ENCODE measurements at regions not wholly inside any gene's neighbourhood (a gene's known extent, or its start where the extent isn't known, plus 50 kb on each side); places are given as distances from the start of the nearest gene placed in this dataset.

DNA sequence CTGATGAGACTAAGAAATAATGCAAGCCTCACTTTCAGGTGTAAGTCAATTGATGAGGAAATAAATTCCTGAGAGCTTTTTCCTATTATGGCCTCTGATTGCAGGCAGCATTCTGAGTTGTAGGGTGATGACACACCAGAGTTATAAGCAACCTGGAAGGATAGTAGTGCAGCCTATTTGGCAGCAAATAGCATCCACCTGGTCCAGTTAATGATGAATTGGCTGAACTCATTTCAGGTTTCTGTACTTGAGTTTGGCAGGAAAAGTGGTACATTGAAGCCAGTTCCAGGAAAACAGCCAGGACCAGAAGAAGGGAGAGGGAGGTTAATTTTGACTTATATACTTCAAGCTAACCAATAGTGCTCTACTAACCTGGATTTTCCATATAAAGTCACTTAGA, 316.8 kb downstream of the NAF1 start:
- intact Hi-C loops (cut with DNase I): no loop called here
- TF ChIP-seq POLR2A (IDR thresholded peaks at IDR 0.05): no peak
- no peak for TF ChIP-seq POLR2AphosphoS5 (IDR thresholded peaks at IDR 0.05)
- TF ChIP-seq CTCF (IDR thresholded peaks at IDR 0.05): no peak
- TF ChIP-seq EP300 (IDR thresholded peaks at IDR 0.05): no peak
- no peak overlapping the region for H3K27ac ChIP-seq
- peaks cover 0 to 13% (median 0%) of the 10 kb centered on the region in 4 donors for H3K4me1 ChIP-seq
- DNase-seq: no peak
- H3K9me3 ChIP-seq: no peaks in the 10 kb centered on the region
- H3K36me3 ChIP-seq: no peaks in the 10 kb centered on the region
- H3K4me3 ChIP-seq: no peak overlapping the region
- no peaks in the 10 kb centered on the region for H3K27me3 ChIP-seq

GRCh38 chr4:162847945-162848549, 318.6 kb downstream of the NAF1 start:
- intact Hi-C loops (cut with DNase I): no loop called here
- Histone ChIP-seq H3K27me3 (no peaks in the 10 kb centered on the region), H3K9me3 (no peaks in the 10 kb centered on the region), H3K4me3 (no peak overlapping the region), H3K36me3 (no peaks in the 10 kb centered on the region), H3K4me1 (peaks cover 0 to 3% (median 0%) of the 10 kb centered on the region in 4 donors), H3K27ac (no peak overlapping the region)
- DNase-seq: no peak
- WGBS, 2 donors: 80 to 86% methylated on average over 1 of the region's 1 CpG
- TF ChIP-seq CTCF (IDR thresholded peaks at IDR 0.05): no peak
- TF ChIP-seq EP300 (IDR thresholded peaks at IDR 0.05): no peak
- TF ChIP-seq POLR2A (IDR thresholded peaks at IDR 0.05): no peak
- TF ChIP-seq POLR2AphosphoS5 (IDR thresholded peaks at IDR 0.05): no peak

DNA sequence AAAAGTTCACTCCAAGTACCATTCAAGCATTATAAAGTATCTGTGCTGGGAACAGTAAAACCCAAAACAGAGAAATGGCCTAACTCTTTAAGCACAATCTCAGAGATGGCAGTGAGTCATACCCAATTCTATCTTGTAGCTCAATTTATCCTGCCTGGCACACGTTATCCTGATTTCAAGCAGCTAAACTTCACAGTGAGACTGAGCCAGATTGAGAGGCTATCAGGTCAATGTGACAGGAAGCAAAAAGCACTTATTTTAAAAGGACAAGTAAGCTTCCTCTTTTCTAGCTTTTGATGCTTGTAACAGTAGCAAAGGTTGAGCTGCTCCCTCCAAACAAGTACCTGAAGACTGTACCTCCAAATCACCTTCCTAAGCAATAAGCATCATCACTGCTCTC, 324.9 kb downstream of the NAF1 start:
- no peaks in the 10 kb centered on the region for H3K4me1 ChIP-seq
- no peak overlapping the region for H3K27ac ChIP-seq
- H3K9me3 ChIP-seq: no peaks in the 10 kb centered on the region
- H3K4me3 ChIP-seq: no peak overlapping the region
- WGBS, 2 donors: 17 to 21% methylated on average over 1 of the region's 1 CpG
- no peak for DNase-seq
- H3K27me3 ChIP-seq: no peaks in the 10 kb centered on the region
- TF ChIP-seq POLR2A (IDR thresholded peaks at IDR 0.05): no peak
- TF ChIP-seq EP300 (IDR thresholded peaks at IDR 0.05): no peak
- no peak for TF ChIP-seq POLR2AphosphoS5 (IDR thresholded peaks at IDR 0.05)
- no peak for TF ChIP-seq CTCF (IDR thresholded peaks at IDR 0.05)
- no peaks in the 10 kb centered on the region for H3K36me3 ChIP-seq
- intact Hi-C loops (cut with DNase I): no loop called here

DNA sequence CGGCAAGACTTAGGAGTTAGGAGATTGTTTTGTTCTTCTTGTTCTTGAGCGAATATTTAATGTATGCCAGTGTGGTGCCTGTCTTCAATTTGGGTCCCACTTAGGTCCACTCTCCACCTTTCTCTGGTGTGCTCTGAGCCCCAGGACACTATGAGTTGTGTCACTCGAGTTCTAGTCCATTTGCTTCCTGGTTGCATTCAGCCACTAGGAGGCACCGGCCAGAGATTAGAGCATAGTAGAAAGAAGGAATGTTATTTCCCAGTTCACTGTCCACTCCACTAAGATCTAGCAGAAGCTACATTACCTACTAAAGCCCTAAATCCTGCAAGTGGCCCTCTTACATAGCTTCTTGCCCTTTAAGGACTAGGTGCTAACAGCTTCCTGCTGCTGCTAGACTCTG, 326.9 kb downstream of the NAF1 start:
- 91 to 94% methylated on average over 4 of the region's 4 CpGs for WGBS, 2 donors
- H3K27me3 ChIP-seq: no peaks in the 10 kb centered on the region
- no peak overlapping the region for H3K27ac ChIP-seq
- H3K36me3 ChIP-seq: no peaks in the 10 kb centered on the region
- no peaks in the 10 kb centered on the region for H3K9me3 ChIP-seq
- TF ChIP-seq POLR2A (IDR thresholded peaks at IDR 0.05) (no peak), CTCF (IDR thresholded peaks at IDR 0.05) (no peak)
- H3K4me1 ChIP-seq: peaks cover 0 to 3% (median 0%) of the 10 kb centered on the region in 4 donors
- no peak overlapping the region for H3K4me3 ChIP-seq
- DNase-seq: no peak
- intact Hi-C loops (cut with DNase I): no loop called here

DNA sequence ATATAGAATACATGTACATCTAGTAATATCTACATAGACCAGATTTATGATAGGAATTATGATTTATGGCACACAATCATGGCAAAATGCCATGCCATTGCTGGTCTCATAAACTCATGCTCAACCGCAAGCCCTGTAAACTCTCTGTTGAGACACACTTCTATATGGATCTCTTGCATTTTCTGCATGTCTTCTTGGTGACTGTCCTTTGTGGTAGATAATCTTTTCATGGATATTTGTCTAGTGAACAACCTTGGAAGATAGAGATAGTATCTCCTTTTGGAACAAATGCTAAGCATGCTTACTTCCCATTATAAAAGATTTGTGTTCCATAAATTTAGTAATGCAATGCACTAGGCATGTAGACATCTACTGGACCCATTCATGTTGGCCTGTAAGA, 328.0 kb downstream of the NAF1 start:
- H3K27me3 ChIP-seq: no peaks in the 10 kb centered on the region
- no peak overlapping the region for H3K4me3 ChIP-seq
- H3K4me1 ChIP-seq: peaks cover 0 to 3% (median 0%) of the 10 kb centered on the region in 4 donors
- no peak overlapping the region for H3K27ac ChIP-seq
- 19 to 79% methylated on average over 1 of the region's 1 CpG for WGBS, 2 donors
- H3K9me3 ChIP-seq: no peaks in the 10 kb centered on the region
- DNase-seq: no peak
- intact Hi-C loops (cut with DNase I): no loop called here
- no peaks in the 10 kb centered on the region for H3K36me3 ChIP-seq
- TF ChIP-seq POLR2A (IDR thresholded peaks at IDR 0.05): no peak
- no peak for TF ChIP-seq EP300 (IDR thresholded peaks at IDR 0.05)
- TF ChIP-seq CTCF (IDR thresholded peaks at IDR 0.05): no peak
- no peak for TF ChIP-seq POLR2AphosphoS5 (IDR thresholded peaks at IDR 0.05)
